A549 (cell line): ENCODE measurements at regions not wholly inside any gene's neighbourhood (a gene's known extent, or its start where the extent isn't known, plus 50 kb on each side); places are given as distances from the start of the nearest gene placed in this dataset.

Experiments used
- CHD4 ChIP-seq: fragments of 200-600 bp; sonication (generic); IDR thresholded peaks from 2 replicates; pipeline ENCODE4 v1.6.1; 2016; ENCODE audit warnings: antibody characterized with exemption, mild to moderate bottlenecking, borderline replicate concordance
- POLR2A ChIP-seq: IDR thresholded peaks from 2 replicates; pipeline ENCODE4 v1.6.1; 2012; ENCODE audit warnings: mild to moderate bottlenecking, low read length
- RAD21 ChIP-seq, 2 experiments: fragments of >200 bp in 1 of 2; sonication (Bioruptor Twin) in 1 of 2; formaldehyde crosslinking in 1 of 2; IDR thresholded peaks in 1 of 2; conservative IDR thresholded peaks in 1 of 2; 2 replicates in 1 of 2; 3 replicates in 1 of 2; pipeline ENCODE4 v1.6.1; 2012 to 2018; ENCODE audit warnings: inconsistent platforms in 1 of 2
- RNF2 ChIP-seq: fragments of 200-600 bp; sonication (generic); IDR thresholded peaks from 2 replicates; pipeline ENCODE4 v1.6.1; 2016; ENCODE audit warnings: low read depth, mild to moderate bottlenecking, antibody characterized with exemption, moderate library complexity, borderline replicate concordance
- TF ChIP-seq, protein P1 (sequence below): fragments of >200 bp; sonication (Bioruptor Twin); formaldehyde crosslinking; IDR thresholded peaks from 3 replicates; pipeline ENCODE4 v1.5.1; 2016
- TF ChIP-seq, protein P2 (sequence below): IDR thresholded peaks from 2 replicates; pipeline ENCODE4 v1.6.1; 2012
- TF ChIP-seq, protein P3 (sequence below): fragments of >200 bp; sonication (Bioruptor Twin); formaldehyde crosslinking; IDR thresholded peaks from 3 replicates; pipeline ENCODE4 v1.6.1; 2016

DNA sequence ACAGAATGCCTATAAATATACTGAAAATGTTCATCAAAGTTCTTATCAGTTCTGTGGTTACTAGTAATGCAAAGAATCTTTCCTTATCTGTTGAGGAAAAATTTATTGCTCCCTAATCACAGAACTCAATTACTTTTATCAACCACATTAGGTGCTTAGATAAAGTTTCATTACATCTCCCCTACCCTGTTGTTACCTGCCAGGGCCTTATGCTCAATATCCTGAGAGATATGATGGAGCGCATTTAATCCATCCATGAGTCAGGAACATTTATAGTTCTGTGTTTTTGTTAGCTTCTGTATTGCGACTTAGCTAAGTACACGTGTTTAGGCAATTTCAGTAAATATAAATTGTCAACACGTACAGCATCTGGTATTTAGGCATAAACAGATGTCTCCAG, 164.3 kb upstream of the ST8SIA4 start:
- TF ChIP-seq, protein P1, sequence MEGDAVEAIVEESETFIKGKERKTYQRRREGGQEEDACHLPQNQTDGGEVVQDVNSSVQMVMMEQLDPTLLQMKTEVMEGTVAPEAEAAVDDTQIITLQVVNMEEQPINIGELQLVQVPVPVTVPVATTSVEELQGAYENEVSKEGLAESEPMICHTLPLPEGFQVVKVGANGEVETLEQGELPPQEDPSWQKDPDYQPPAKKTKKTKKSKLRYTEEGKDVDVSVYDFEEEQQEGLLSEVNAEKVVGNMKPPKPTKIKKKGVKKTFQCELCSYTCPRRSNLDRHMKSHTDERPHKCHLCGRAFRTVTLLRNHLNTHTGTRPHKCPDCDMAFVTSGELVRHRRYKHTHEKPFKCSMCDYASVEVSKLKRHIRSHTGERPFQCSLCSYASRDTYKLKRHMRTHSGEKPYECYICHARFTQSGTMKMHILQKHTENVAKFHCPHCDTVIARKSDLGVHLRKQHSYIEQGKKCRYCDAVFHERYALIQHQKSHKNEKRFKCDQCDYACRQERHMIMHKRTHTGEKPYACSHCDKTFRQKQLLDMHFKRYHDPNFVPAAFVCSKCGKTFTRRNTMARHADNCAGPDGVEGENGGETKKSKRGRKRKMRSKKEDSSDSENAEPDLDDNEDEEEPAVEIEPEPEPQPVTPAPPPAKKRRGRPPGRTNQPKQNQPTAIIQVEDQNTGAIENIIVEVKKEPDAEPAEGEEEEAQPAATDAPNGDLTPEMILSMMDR, result no peak
- TF ChIP-seq CHD4 (no peak), POLR2A (no peak), RNF2 (no peak), RAD21 (conservative IDR thresholded peaks at IDR 0.05 in 1 of 2, IDR thresholded peaks at IDR 0.05 in 1 of 2) (no peak)
- TF ChIP-seq, protein P2, sequence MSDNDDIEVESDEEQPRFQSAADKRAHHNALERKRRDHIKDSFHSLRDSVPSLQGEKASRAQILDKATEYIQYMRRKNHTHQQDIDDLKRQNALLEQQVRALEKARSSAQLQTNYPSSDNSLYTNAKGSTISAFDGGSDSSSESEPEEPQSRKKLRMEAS, result no peak
- TF ChIP-seq, protein P3, sequence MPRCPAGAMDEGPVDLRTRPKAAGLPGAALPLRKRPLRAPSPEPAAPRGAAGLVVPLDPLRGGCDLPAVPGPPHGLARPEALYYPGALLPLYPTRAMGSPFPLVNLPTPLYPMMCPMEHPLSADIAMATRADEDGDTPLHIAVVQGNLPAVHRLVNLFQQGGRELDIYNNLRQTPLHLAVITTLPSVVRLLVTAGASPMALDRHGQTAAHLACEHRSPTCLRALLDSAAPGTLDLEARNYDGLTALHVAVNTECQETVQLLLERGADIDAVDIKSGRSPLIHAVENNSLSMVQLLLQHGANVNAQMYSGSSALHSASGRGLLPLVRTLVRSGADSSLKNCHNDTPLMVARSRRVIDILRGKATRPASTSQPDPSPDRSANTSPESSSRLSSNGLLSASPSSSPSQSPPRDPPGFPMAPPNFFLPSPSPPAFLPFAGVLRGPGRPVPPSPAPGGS, result no peak
